ENCODE measurements at regions not wholly inside any gene's neighbourhood (a gene's known extent, or its start where the extent isn't known, plus 50 kb on each side); places are given as distances from the start of the nearest gene placed in this dataset.

- TF ChIP-seq THAP12 (CRISPR knock-in tag; IDR thresholded peaks at IDR 0.05) (no peak), KHSRP (IDR thresholded peaks at IDR 0.05) (no peak), ETV6 (IDR thresholded peaks at IDR 0.05; ENCODE audit: borderline replicate concordance in 1 of 2, low read depth in 2 of 2, low read length in 1 of 2) (no peak), ETV6 (CRISPR knock-in tag; IDR thresholded peaks at IDR 0.05; ENCODE audit: borderline replicate concordance) (no peak), ATF4 (CRISPR knock-in tag; IDR thresholded peaks at IDR 0.05) (no peak), ZNF785 (CRISPR knock-in tag; IDR thresholded peaks at IDR 0.05) (no peak), CEBPZ (IDR thresholded peaks at IDR 0.05; ENCODE audit: borderline replicate concordance, low read depth, low read length) (no peak), SNRNP70 (optimal IDR thresholded peaks at IDR 0.05; ENCODE audit: low read depth, low read length) (no peak), ZNF316 (IDR thresholded peaks at IDR 0.05) (no peak), JUND (IDR thresholded peaks at IDR 0.05; ENCODE audit: borderline replicate concordance, low read depth, low read length) (no peak), JUND (tag; IDR thresholded peaks at IDR 0.05; ENCODE audit: borderline replicate concordance, low read depth, low read length) (no peak), XRCC4 (IDR thresholded peaks at IDR 0.05; ENCODE audit: extremely low read depth, insufficient read depth, insufficient read length) (no peak), MAX (CRISPR knock-in tag; IDR thresholded peaks at IDR 0.05) (no peak), HOXB6 (CRISPR knock-in tag; IDR thresholded peaks at IDR 0.05; ENCODE audit: borderline replicate concordance) (no peak), FIP1L1 (IDR thresholded peaks at IDR 0.05; ENCODE audit: low read depth, low read length, poor library complexity, severe bottlenecking) (no peak)
Measured at GRCh38 chr14:25765909-25766308, 716.0 kb upstream of the STXBP6 start (continued).

Measured in K562 (cell line).